Lung (tissue), 11 donors: ENCODE measurements at regions not wholly inside any gene's neighbourhood (a gene's known extent, or its start where the extent isn't known, plus 50 kb on each side); places are given as distances from the start of the nearest gene placed in this dataset.
A peak's percentile ranks its signal among the peaks of the same experiment; 100 is the strongest.

Source experiments
- ATAC-seq: fragments of 200-7000 bp; cut with Tn5 transposase; one replicate; pipeline ENCODE4 v1.9.1; 2020; ENCODE audit warnings: moderate number of reproducible peaks; ENCODE audit not compliant: insufficient read depth, low FRiP score
- DNase-seq, 3 donors: peaks; one replicate each; pipeline ENCODE4 v3.0.0-alpha.2; 2013 to 2017
- H3K27ac ChIP-seq, 2 donors: one replicate each; pipeline ENCODE4 v1.5.1; 2013; ENCODE audit warnings: mild to moderate bottlenecking in 2 of 2, moderate library complexity in 2 of 2, control low read depth in 1 of 2, inconsistent platforms in 1 of 2, low read depth in 1 of 2, low read length in 1 of 2
- H3K27me3 ChIP-seq, 3 donors: one replicate each; pipeline ENCODE4 v1.5.1; 2013; ENCODE audit warnings: low read length in 2 of 3; ENCODE audit not compliant: control insufficient read depth in 3 of 3, insufficient read depth in 3 of 3
- H3K36me3 ChIP-seq, 4 donors: one replicate each; pipeline ENCODE4 v1.5.1; 2013; ENCODE audit warnings: low read length in 4 of 4, mild to moderate bottlenecking in 1 of 4, moderate library complexity in 1 of 4; ENCODE audit not compliant: control insufficient read depth in 4 of 4, insufficient read depth in 4 of 4
- H3K4me1 ChIP-seq, 5 donors: one replicate each; pipeline ENCODE4 v1.5.1; 2013; ENCODE audit warnings: low read length in 5 of 5, mild to moderate bottlenecking in 2 of 5, moderate library complexity in 1 of 5; ENCODE audit not compliant: control insufficient read depth in 5 of 5, insufficient read depth in 5 of 5
- H3K4me3 ChIP-seq: one replicate; pipeline ENCODE4 v1.5.1; 2013; ENCODE audit warnings: mild to moderate bottlenecking, control low read depth, moderate library complexity
- H3K9ac ChIP-seq, 2 donors: one replicate each; pipeline ENCODE4 v1.5.1; 2013; ENCODE audit warnings: low read length in 2 of 2, control low read depth in 1 of 2; ENCODE audit not compliant: insufficient read depth in 1 of 2
- H3K9me3 ChIP-seq, 4 donors: one replicate each; pipeline ENCODE4 v1.5.1; 2013; ENCODE audit warnings: low read length in 3 of 4, mild to moderate bottlenecking in 1 of 4, moderate library complexity in 1 of 4; ENCODE audit not compliant: control insufficient read depth in 4 of 4, insufficient read depth in 3 of 4
- CTCF ChIP-seq: IDR thresholded peaks from 2 replicates; pipeline ENCODE4 v1.5.1; 2012; ENCODE audit warnings: mild to moderate bottlenecking; ENCODE audit errors: control extremely low read depth, extremely low read depth
- WGBS, 2 donors: extraction: QIAGEN DNeasy Blood & Tissue Kit; methylation state at CpG; one replicate each; pipeline ENCODE4 v1.1.7; 2013; 5-methylcytosine and 5-hydroxymethylcytosine counted together
- donor health status: control.
- donor health status: control.
- donor health status: Bipolar disorder and iron deficiency.
- donor health status: healthy.
- donor health status: DM: yes; HTN: yes; CAD: no.

- H3K4me3 ChIP-seq: no peak overlapping the region
- peaks cover 0 to 9% (median 3%) of the 10 kb centered on the region in 4 donors for H3K9me3 ChIP-seq
- no peaks in the 10 kb centered on the region for H3K36me3 ChIP-seq
- DNase-seq (no peak), ATAC-seq (no peak)
- H3K9ac ChIP-seq: no peak overlapping the region
- peaks cover 0 to 18% (median 0%) of the 10 kb centered on the region in 5 donors for H3K4me1 ChIP-seq
- no peak overlapping the region for H3K27ac ChIP-seq
- TF ChIP-seq CTCF: no peak
- peaks cover 0 to 3% (median 0%) of the 10 kb centered on the region in 3 donors for H3K27me3 ChIP-seq
These were observed 76.1 kb downstream of the MSX2 start for GRCh38 chr5:174800435-174800834.

- H3K36me3 ChIP-seq: no peaks in the 10 kb centered on the region
- TF ChIP-seq CTCF: no peak
- ATAC-seq (peak; percentile 27), DNase-seq (peak; percentile 81 to 98 (median 98))
- peaks cover 0 to 4% (median 3%) of the 10 kb centered on the region in 3 donors for H3K27me3 ChIP-seq
- WGBS, 2 donors: 45 to 70% methylated on average over 8 of the region's 8 CpGs
- no peak overlapping the region for H3K4me3 ChIP-seq
- no peak overlapping the region for H3K9ac ChIP-seq
- H3K27ac ChIP-seq: no peak overlapping the region
- peaks cover 0 to 18% (median 0%) of the 10 kb centered on the region in 5 donors for H3K4me1 ChIP-seq
- peaks cover 0 to 7% (median 2%) of the 10 kb centered on the region in 4 donors for H3K9me3 ChIP-seq
These were observed 74.7 kb downstream of the MSX2 start for GRCh38 chr5:174799121-174799520.

- Histone ChIP-seq H3K9ac (no peak overlapping the region), H3K27me3 (peaks cover 0 to 4% (median 3%) of the 10 kb centered on the region in 3 donors), H3K4me1 (peaks cover 0 to 18% (median 0%) of the 10 kb centered on the region in 5 donors), H3K27ac (no peak overlapping the region), H3K9me3 (peaks cover 0 to 7% (median 2%) of the 10 kb centered on the region in 4 donors), H3K36me3 (no peaks in the 10 kb centered on the region), H3K4me3 (no peak overlapping the region)
- peak in 1 of 3 donors; percentile 86 for DNase-seq
- 43 to 48% methylated on average over 7 of the region's 7 CpGs for WGBS, 2 donors
- ATAC-seq: no peak
- TF ChIP-seq CTCF: no peak
These were observed 74.2 kb downstream of the MSX2 start for GRCh38 chr5:174798551-174798951.

GRCh38 chr5:174796711-174797192, 72.4 kb downstream of the MSX2 start:
- no peaks in the 10 kb centered on the region for H3K36me3 ChIP-seq
- DNase-seq: no peak
- H3K27ac ChIP-seq: no peak overlapping the region
- peaks cover 0 to 7% (median 2%) of the 10 kb centered on the region in 4 donors for H3K9me3 ChIP-seq
- H3K4me1 ChIP-seq: peaks cover 0 to 18% (median 0%) of the 10 kb centered on the region in 5 donors
- H3K27me3 ChIP-seq: peaks cover 0 to 4% (median 3%) of the 10 kb centered on the region in 3 donors
- TF ChIP-seq CTCF: no peak
- H3K4me3 ChIP-seq: no peak overlapping the region
- no peak for ATAC-seq
- 79 to 84% methylated on average over 7 of the region's 7 CpGs for WGBS, 2 donors
- no peak overlapping the region for H3K9ac ChIP-seq
